HS-5 (cell line): ENCODE measurements at regions not wholly inside any gene's neighbourhood (a gene's known extent, or its start where the extent isn't known, plus 50 kb on each side); places are given as distances from the start of the nearest gene placed in this dataset.
"Not testable (repeated sequence)": the region's sequence is repeated elsewhere in the genome, so short reads cannot be mapped to it uniquely, and the experiment has no call there.

ENCODE experiments used
- DNase-seq: peaks from one replicate; pipeline ENCODE4 v3.0.0-alpha.2; 2012; ENCODE audit warnings: low read depth

- no peak for DNase-seq
Measured at GRCh38 chr15:81939604-81940440, 106.0 kb downstream of the MEX3B start.

GRCh38 chr15:81937189-81937588 lies 108.6 kb downstream of the MEX3B start:
- no peak for DNase-seq

GRCh38 chr15:81930582-81931369 lies 115.0 kb downstream of the MEX3B start:
- DNase-seq: no peak

- DNase-seq: no peak
Measured at GRCh38 chr15:81929557-81929956, 116.3 kb downstream of the MEX3B start.

- DNase-seq: no peak
Measured at GRCh38 chr15:81926981-81927380, 118.8 kb downstream of the MEX3B start.

DNA sequence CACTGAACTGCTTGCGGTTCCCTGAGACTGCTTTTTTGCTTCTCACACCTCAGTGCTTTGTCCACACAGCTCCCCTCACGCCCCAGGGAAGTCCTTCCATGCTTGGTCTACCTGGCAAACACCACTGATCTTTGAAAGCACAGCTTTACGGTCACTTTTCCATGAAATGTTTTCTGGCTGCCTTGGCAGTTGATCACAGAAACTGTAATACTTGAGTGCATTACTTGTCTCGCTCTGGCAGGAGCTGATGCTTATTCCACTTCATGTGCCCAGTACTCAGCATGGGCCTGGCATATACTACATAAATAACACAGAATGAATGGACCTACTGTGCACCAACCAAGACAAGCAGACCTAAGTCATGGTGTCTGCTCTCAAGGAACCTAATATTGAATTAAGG lies 121.1 kb downstream of the MEX3B start:
- no peak for DNase-seq

DNA sequence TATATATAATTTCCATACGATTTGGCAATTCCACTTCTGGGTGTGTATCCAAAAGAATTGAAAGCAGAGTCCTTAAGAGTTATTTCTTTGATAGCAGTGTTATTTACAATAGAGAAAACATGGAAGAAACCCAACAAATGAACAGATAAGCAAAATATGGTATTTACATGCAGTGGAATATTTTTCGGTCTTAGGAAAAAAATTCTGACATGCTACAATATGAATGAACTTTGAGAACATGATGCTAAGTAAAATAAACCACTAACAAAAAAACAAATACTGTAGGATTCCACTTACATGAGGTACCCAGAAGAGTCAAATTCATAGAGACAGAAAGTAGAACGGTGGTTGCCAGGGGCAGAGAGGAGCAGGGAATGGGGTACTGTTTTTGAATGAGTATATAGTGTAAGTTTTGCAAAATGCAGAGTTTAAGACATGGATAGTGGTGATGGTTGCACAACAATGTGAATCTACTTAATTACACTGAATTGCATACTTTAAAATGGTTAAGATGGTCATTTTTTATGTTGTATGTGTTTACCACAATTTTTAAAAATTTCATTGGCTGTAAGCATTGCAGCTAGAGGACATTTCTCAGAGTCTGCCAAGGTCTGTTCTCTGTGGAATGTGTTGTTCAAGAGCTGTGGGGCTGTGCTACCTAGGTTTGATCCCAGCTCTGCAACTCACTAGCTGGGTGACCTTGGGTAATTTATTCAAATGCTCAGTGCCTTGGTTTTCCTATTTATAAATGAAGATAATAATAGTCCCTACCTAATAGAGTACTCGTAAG lies 122.1 kb downstream of the MEX3B start:
- no peak for DNase-seq

- no peak for DNase-seq
Measured at GRCh38 chr15:81922143-81922542, 123.7 kb downstream of the MEX3B start.

- no peak for DNase-seq
Measured at GRCh38 chr15:81921163-81921562, 124.7 kb downstream of the MEX3B start.

DNA sequence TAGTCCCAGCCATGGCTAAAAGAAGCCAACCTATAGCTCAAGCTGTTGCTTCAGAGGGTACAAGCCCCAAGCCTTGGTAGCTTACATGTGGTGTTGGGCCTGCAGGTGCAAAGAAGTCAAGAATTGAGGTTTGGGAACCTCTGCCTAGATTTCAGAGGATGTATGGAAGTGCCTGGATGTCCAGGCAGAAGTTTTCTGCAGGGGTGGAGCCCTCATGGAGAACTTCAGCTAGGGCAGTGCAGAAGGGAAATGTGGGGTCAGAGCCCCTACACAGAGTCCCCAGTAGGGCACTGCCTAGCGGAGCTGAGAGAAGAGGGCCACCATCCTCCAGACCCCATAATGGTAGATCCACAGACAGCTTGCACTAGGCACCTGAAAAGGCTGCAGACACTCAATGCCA lies 127.1 kb downstream of the MEX3B start:
- not testable (repeated sequence) for DNase-seq

- DNase-seq: no peak
Measured at GRCh38 chr15:81916451-81916850, 129.4 kb downstream of the MEX3B start.

DNA sequence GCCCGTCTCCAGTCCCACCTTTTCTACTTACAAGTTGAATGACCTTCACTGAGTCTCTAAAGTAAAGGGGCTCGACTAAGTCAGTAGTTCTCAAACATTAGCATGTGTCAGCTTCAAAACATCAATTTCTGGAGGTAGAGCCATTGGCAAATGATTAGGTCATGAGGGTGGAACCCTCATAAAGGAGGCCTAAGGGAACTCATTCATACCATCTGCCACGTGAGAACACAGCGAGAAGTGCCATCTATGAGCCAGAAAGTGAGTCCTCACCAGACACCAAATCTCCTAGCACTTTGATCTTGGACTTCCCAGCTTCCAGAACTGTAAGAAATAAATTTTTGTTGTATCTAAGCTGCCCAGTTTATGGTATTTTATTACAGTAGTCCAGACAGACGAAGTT lies 129.8 kb downstream of the MEX3B start:
- no peak for DNase-seq

GRCh38 chr15:81914734-81915256 lies 131.0 kb downstream of the MEX3B start:
- DNase-seq: no peak

DNA sequence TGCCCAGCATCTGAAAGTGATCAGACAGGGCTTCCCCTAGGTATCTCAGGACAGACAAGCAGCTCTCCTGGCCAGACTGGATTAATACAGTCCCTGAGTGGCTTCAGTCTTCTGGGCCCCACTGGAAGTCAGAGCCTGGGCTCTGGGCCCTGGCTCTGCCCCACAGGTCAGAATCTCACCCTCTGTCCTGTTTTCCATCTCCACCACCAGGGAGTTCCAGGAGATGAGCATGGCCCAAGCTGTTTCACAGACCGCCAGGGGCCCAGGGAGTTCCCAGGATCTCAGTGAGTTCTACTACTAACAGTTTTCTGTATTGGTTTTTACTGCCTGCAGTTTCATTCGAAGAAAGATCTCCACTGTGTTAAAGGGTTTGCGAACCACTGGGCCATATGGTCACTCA lies 131.5 kb downstream of the MEX3B start:
- no peak for DNase-seq

DNA sequence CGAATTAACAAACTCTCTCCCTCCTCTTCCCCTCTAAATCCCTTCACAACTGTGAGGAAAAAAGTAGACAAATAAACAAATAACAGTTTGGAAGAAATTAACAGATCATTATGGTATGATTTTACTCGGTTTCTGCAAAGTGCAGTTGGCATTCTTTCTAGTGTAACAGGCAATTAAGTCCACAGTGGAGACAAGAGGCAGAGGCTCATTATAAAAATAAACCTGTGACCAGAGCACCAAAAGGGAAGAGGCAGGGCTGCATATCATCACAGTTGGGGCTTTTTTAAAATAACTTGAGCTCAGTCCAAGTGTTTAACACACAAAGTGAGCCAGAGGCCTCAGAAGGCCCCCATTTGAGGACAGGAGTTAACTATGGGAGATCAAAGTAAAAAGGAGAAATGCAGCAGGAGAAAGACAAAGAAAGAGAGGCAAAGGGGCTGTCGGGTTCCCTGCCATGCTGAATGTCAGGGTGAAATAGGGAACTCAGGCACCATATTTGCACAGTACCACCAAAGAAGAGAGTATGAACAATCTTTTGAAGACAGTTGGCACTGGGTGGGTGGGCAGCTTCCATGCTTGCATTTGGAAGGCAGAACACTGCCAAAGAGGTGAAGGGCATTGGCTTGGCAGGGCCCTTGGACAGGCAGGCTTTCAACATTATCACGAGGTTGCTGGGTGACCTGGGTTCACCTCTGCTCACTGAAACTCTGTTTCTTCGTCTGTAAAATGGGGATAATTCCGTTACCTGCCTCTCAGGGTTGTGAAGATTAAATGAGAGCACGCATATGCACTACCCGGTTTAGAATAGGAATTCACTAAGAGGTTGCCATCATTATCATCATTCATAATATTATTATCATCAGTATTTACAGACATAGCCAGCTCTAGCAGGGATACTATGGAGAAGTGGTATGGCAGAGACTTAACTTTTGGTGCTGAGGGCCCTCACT lies 134.5 kb downstream of the MEX3B start:
- no peak for DNase-seq

GRCh38 chr15:81910355-81911021 lies 135.3 kb downstream of the MEX3B start:
- no peak for DNase-seq

DNA sequence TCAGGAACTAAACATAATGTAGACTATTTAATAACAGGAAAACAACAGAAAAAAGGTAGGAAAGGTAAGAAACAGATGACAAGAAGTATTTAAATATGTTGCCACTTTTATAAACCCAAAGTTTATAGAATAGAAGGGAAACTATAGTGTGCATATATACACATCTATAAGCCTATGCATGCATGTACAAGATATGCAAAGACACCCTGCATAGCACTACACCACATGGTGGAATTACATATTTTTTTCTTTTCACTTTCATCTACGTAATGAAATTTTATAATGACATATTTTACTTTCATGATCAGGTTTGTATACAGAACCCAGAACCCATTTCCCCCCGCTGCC lies 136.8 kb downstream of the MEX3B start:
- no peak for DNase-seq

DNA sequence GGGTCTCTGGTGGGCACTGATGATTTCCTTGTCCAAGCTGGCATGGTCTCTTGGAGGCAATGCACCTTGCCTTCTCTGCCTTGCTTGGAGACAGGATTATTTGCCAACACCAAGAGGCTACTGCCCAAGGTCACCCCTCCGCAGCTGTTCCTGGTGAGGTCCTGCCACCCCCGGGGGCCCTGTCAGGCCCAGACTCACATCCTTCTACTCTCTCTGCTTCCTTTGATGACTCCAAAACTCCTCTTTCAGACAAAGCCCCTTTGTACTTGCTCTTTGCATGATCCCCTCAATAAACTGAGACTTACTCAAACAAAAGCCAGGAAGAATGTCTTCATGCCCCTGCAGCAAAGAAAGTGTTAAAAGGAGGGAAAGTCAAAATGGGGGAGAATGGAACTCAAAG lies 137.7 kb downstream of the MEX3B start:
- DNase-seq: no peak

DNA sequence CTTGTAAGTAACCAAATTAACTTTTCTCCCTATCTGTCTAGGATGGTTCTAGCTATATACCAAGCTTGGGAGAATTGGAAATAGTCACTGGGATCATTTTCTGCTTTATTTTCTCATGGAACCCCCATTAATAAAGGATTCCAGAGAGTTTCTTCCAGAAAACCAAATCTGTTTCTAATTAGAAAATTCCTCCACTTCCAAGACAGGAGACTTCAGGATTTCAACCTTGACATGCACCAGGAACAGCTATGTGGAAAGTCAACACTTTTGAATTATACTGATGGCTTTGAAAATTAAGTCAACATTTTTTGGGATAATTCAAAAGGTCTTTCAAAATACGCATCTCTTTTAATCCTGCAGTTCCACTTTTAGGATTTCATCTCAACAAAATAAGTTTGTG lies 138.3 kb downstream of the MEX3B start:
- DNase-seq: no peak

- no peak for DNase-seq
Measured at GRCh38 chr15:81905889-81906288, 139.9 kb downstream of the MEX3B start.

DNA sequence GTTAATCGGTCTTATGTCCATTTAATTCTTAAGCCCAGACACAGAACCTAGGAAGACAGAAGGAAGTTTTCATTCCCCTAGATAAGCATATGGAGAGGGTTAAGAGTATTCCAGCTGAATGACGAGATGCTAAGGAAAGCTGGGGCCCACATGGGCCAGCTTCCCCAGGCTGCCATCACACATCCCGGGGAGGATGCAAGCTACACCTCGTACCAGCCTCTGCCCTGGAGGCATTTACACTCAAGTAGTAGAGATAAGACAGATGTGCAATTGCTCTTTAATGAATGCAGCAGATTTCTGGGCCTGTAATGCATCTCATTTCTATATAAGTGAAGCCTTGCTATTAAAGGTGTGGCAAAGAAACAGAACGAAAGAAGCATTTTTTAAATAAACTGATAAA lies 144.5 kb downstream of the MEX3B start:
- no peak for DNase-seq
